Endothelial cell (in vitro differentiated cells): ENCODE measurements at regions not wholly inside any gene's neighbourhood (a gene's known extent, or its start where the extent isn't known, plus 50 kb on each side); places are given as distances from the start of the nearest gene placed in this dataset.

Experiments
- DNase-seq: peaks from one replicate; pipeline ENCODE4 v3.0.0; 2021; ENCODE audit warnings: low spot score
- H3K27ac Mint-ChIP-seq: one replicate; pipeline ENCODE4 v1.8.0; 2021; ENCODE audit warnings: mixed read lengths, inconsistent platforms; ENCODE audit not compliant: unreplicated experiment
- H3K27me3 Mint-ChIP-seq: one replicate; pipeline ENCODE4 v1.8.0; 2021; ENCODE audit warnings: mild to moderate bottlenecking, moderate library complexity, mixed read lengths, inconsistent platforms; ENCODE audit not compliant: unreplicated experiment
- H3K36me3 Mint-ChIP-seq: one replicate; pipeline ENCODE4 v1.8.0; 2021; ENCODE audit warnings: mild to moderate bottlenecking, low read depth, mixed read lengths, inconsistent platforms; ENCODE audit not compliant: unreplicated experiment
- H3K4me1 Mint-ChIP-seq: one replicate; pipeline ENCODE4 v1.8.0; 2021; ENCODE audit warnings: mild to moderate bottlenecking, mixed read lengths, inconsistent platforms; ENCODE audit not compliant: unreplicated experiment
- H3K4me3 Mint-ChIP-seq: one replicate; pipeline ENCODE4 v1.8.0; 2021; ENCODE audit warnings: mild to moderate bottlenecking, mixed read lengths, inconsistent platforms; ENCODE audit not compliant: unreplicated experiment
- H3K9me3 Mint-ChIP-seq: one replicate; pipeline ENCODE4 v1.8.0; 2021; ENCODE audit warnings: mixed read lengths, inconsistent platforms; ENCODE audit not compliant: unreplicated experiment
- TF ChIP-seq, protein P1 (sequence below): fragments of 200-600 bp; sonication (generic); IDR thresholded peaks from one replicate; pipeline ENCODE4 v1.5.0; 2021; ENCODE audit warnings: antibody characterized with exemption; ENCODE audit not compliant: unreplicated experiment

DNA sequence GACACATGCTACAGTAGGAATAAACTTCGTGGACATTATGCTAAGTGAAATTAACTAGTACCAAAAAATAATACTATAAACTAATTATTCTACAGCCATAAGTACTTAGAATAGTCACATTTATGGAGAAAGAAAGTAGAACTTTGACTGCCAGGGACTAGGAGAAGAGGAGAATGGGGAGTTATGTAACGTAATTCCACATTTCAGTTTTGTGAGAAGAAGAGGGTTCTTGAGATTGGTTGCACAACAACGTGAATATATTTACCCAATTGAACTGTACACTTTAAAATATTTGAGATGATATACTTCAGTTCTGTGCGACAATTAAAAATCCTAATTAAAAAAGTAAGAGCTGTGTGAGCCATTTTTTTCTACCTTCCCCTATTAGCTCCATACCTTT, 1412.9 kb downstream of the PLA2G4A start:
- no peaks in the 10 kb centered on the region for H3K27me3 Mint-ChIP-seq
- TF ChIP-seq, protein P1, sequence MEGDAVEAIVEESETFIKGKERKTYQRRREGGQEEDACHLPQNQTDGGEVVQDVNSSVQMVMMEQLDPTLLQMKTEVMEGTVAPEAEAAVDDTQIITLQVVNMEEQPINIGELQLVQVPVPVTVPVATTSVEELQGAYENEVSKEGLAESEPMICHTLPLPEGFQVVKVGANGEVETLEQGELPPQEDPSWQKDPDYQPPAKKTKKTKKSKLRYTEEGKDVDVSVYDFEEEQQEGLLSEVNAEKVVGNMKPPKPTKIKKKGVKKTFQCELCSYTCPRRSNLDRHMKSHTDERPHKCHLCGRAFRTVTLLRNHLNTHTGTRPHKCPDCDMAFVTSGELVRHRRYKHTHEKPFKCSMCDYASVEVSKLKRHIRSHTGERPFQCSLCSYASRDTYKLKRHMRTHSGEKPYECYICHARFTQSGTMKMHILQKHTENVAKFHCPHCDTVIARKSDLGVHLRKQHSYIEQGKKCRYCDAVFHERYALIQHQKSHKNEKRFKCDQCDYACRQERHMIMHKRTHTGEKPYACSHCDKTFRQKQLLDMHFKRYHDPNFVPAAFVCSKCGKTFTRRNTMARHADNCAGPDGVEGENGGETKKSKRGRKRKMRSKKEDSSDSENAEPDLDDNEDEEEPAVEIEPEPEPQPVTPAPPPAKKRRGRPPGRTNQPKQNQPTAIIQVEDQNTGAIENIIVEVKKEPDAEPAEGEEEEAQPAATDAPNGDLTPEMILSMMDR, result no peak
- no peaks in the 10 kb centered on the region for H3K9me3 Mint-ChIP-seq
- H3K4me1 Mint-ChIP-seq, result no peaks in the 10 kb centered on the region
- no peak overlapping the region for H3K4me3 Mint-ChIP-seq
- no peaks in the 10 kb centered on the region for H3K36me3 Mint-ChIP-seq
- DNase-seq, result no peak
- H3K27ac Mint-ChIP-seq, result no peak overlapping the region

DNA sequence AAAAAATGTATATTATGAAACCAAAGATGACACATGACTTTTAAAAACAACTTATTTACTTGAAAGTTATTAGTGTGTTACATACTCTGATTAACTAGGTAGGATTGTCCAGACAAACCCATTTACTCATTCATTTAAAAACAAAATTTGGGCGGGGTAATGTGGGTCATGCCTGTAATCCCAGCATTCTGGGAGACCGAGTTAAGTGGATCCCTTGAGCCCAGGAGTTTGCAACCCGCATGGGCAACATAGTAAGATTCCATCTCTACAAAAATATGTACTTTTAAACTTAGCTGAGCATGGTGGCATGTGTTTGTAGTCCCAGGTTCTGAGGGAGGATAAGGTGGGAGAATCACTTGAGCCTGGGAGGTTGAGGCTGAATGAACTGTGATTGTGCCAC, 1414.7 kb downstream of the PLA2G4A start:
- Mint-ChIP-seq H3K36me3 (no peaks in the 10 kb centered on the region), H3K4me1 (no peaks in the 10 kb centered on the region), H3K4me3 (no peak overlapping the region), H3K9me3 (no peaks in the 10 kb centered on the region), H3K27ac (no peak overlapping the region), H3K27me3 (no peaks in the 10 kb centered on the region)
- TF ChIP-seq, protein P1, result no peak
- no peak for DNase-seq

DNA sequence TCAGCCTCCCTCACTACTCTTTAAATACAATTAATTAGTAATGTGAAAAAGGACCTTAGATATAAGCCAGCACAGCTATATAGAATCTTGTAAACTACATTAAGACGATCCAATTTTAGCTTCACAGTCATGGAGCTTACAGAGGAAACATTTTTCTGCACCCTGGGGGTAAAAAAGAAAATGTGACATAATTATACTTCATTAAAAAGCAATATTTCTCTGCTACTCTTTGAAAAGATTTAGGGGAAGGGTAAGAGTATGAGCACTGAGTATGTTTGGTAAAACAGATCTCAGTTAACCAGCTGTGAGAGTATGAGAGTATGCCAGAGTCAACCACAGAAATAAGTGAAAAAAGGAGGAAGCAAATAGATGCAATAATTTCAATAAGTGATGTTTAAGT, 1415.9 kb downstream of the PLA2G4A start:
- no peaks in the 10 kb centered on the region for H3K27me3 Mint-ChIP-seq
- H3K4me3 Mint-ChIP-seq, result no peak overlapping the region
- H3K9me3 Mint-ChIP-seq, result no peaks in the 10 kb centered on the region
- H3K4me1 Mint-ChIP-seq, result peaks cover 4% of the 10 kb centered on the region
- no peak overlapping the region for H3K27ac Mint-ChIP-seq
- no peak for DNase-seq
- TF ChIP-seq, protein P1, result no peak
- H3K36me3 Mint-ChIP-seq, result no peaks in the 10 kb centered on the region

DNA sequence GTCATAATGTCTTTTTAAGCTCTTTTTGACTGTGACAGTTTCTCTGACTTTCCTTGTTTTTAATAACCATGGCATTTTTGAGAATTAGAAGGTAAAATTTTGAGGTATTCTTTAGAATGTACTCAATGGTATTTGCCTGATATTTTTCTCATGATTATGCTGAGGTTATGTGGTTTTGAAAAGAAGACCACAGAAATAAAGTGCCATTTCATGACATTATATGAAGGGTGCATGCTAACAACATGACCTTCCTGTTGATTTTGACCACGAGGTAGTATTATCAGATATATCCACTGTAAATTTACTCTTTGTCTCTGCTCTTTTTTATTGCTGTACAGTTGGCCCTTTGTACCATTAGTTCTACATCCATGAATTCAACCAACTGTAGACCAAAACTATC, 1418.5 kb downstream of the PLA2G4A start:
- Mint-ChIP-seq H3K27ac (no peak overlapping the region), H3K4me1 (peaks cover 7% of the 10 kb centered on the region), H3K36me3 (no peaks in the 10 kb centered on the region), H3K4me3 (no peak overlapping the region), H3K27me3 (no peaks in the 10 kb centered on the region), H3K9me3 (no peaks in the 10 kb centered on the region)
- TF ChIP-seq, protein P1, result no peak
- no peak for DNase-seq

DNA sequence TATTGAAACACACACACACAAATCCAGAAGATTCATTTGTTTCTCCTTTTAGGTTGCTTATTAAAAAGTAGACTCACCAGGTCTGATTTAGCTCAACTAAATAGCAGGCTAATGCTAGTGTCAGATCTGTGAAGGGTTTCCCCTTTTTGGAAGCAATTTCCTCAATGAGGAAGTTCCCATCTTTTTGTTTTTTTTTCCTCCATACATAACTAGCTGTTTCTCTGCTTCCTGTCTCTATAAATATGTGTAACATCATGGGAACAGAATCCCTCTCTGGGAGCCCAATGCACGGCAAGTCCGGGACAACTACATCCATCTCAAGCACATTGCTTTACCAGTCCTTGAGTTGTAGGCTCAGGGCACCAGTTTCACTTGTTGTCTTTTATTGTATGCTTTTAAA, 1421.1 kb downstream of the PLA2G4A start:
- Mint-ChIP-seq H3K27ac (peak overlapping the region; percentile 95), H3K36me3 (no peaks in the 10 kb centered on the region), H3K4me3 (no peak overlapping the region), H3K4me1 (peaks cover 7% of the 10 kb centered on the region), H3K27me3 (no peaks in the 10 kb centered on the region), H3K9me3 (no peaks in the 10 kb centered on the region)
- peak; percentile 10 for DNase-seq
- TF ChIP-seq, protein P1, result no peak
